ENCODE measurements at regions not wholly inside any gene's neighbourhood (a gene's known extent, or its start where the extent isn't known, plus 50 kb on each side); places are given as distances from the start of the nearest gene placed in this dataset.
A peak's percentile ranks its signal among the peaks of the same experiment; 100 is the strongest.

- TF ChIP-seq DEAF1 (CRISPR knock-in tag; IDR thresholded peaks at IDR 0.05) (peak; percentile 70; the same call in 1 of the 2 replicates), RBM34 (IDR thresholded peaks at IDR 0.05; ENCODE audit: borderline replicate concordance, insufficient read depth, low read length) (no peak), VEZF1 (CRISPR knock-in tag; IDR thresholded peaks at IDR 0.05) (peak; percentile 88), MEF2A (IDR thresholded peaks at IDR 0.05; ENCODE audit: control insufficient read depth, low read depth, low read length) (peak; percentile 78), PHF20 (IDR thresholded peaks at IDR 0.05; ENCODE audit: partially characterized antibody) (no peak), MCM5 (IDR thresholded peaks at IDR 0.05; ENCODE audit: low read depth) (no peak), GATA2 (CRISPR knock-in tag; IDR thresholded peaks at IDR 0.05) (peak; percentile 98), PHF8 (IDR thresholded peaks at IDR 0.05; ENCODE audit: borderline replicate concordance, low read length) (no peak; the same call in 1 of the 2 replicates), GABPB1 (CRISPR knock-in tag; IDR thresholded peaks at IDR 0.05) (peak; percentile 64), CREB3L1 (IDR thresholded peaks at IDR 0.05; ENCODE audit: borderline replicate concordance, low read depth) (peak; percentile 65; the same call in 1 of the 2 replicates), ZBTB40 (IDR thresholded peaks at IDR 0.05) (no peak), ZBTB40 (CRISPR knock-in tag; IDR thresholded peaks at IDR 0.05) (no peak), ZNF699 (CRISPR knock-in tag; IDR thresholded peaks at IDR 0.05; ENCODE audit: insufficient replicate concordance) (no peak)
Measured at GRCh38 chr1:234875953-234876855, 252.4 kb downstream of the TOMM20 start (continued).

All from K562 (cell line).